ENCODE measurements at regions not wholly inside any gene's neighbourhood (a gene's known extent, or its start where the extent isn't known, plus 50 kb on each side); places are given as distances from the start of the nearest gene placed in this dataset.

- H3K36me3 Mint-ChIP-seq: peaks cover 0 to 4% (median 0%) of the 10 kb centered on the region in 5 donors
- H3K4me3 Mint-ChIP-seq: no peak overlapping the region
- ATAC-seq (no peak), DNase-seq (no peak)
- no peaks in the 10 kb centered on the region for H3K4me1 ChIP-seq (ENCODE audit: control insufficient read depth in 2 of 2, insufficient read depth in 2 of 2, low read length in 2 of 2)
- H3K27me3 Mint-ChIP-seq: peaks cover 0 to 4% (median 3%) of the 10 kb centered on the region in 5 donors
- ChIA-PET CTCF (no interaction called here), POLR2A (interaction anchor here (0.6 kb wide), 1 partner anchor 10 kb away, joined by 3 read pairs; no protein-coding TSS in a partner anchor)
- H3K9me3 ChIP-seq (ENCODE audit: control insufficient read depth in 2 of 3, low read length in 3 of 3): no peaks in the 10 kb centered on the region
- no peak overlapping the region for H3K27ac Mint-ChIP-seq
- H3K4me3 ChIP-seq (ENCODE audit: low read length): no peak overlapping the region
- H3K4me1 Mint-ChIP-seq: no peaks in the 10 kb centered on the region
- H3K27ac ChIP-seq (ENCODE audit: low read depth, low read length): no peak overlapping the region
- intact Hi-C loops (cut with micrococcal nuclease): no loop called here
- no peaks in the 10 kb centered on the region for H3K27me3 ChIP-seq (ENCODE audit: control insufficient read depth in 2 of 2, insufficient read depth in 2 of 2, low read length in 2 of 2)
- H3K36me3 ChIP-seq (ENCODE audit: control insufficient read depth in 2 of 3, insufficient read depth in 3 of 3, low read length in 3 of 3): no peaks in the 10 kb centered on the region
- H3K9me3 Mint-ChIP-seq: peaks cover 0 to 4% (median 0%) of the 10 kb centered on the region in 11 donors
Measured at GRCh38 chr13:97535614-97536013, 101.6 kb downstream of the RAP2A start.

- no peak for ATAC-seq
- ChIA-PET CTCF (no interaction called here), POLR2A (no interaction called here)
- Histone ChIP-seq H3K27ac (ENCODE audit: low read depth, low read length) (no peak overlapping the region), H3K4me3 (ENCODE audit: low read length) (no peak overlapping the region), H3K27me3 (ENCODE audit: control insufficient read depth in 2 of 2, insufficient read depth in 2 of 2, low read length in 2 of 2) (no peaks in the 10 kb centered on the region), H3K9me3 (ENCODE audit: control insufficient read depth in 2 of 3, low read length in 3 of 3) (no peaks in the 10 kb centered on the region), H3K36me3 (ENCODE audit: control insufficient read depth in 2 of 3, insufficient read depth in 3 of 3, low read length in 3 of 3) (no peaks in the 10 kb centered on the region), H3K4me1 (ENCODE audit: control insufficient read depth in 2 of 2, insufficient read depth in 2 of 2, low read length in 2 of 2) (no peaks in the 10 kb centered on the region)
- Mint-ChIP-seq H3K9me3 (no peaks in the 10 kb centered on the region), H3K4me3 (no peak overlapping the region), H3K27me3 (no peaks in the 10 kb centered on the region), H3K4me1 (no peaks in the 10 kb centered on the region), H3K36me3 (no peaks in the 10 kb centered on the region), H3K27ac (no peak overlapping the region)
- intact Hi-C loops (cut with micrococcal nuclease): no loop called here
- DNase-seq: no peak
Measured at GRCh38 chr13:97537110-97537509, 103.1 kb downstream of the RAP2A start.

DNA sequence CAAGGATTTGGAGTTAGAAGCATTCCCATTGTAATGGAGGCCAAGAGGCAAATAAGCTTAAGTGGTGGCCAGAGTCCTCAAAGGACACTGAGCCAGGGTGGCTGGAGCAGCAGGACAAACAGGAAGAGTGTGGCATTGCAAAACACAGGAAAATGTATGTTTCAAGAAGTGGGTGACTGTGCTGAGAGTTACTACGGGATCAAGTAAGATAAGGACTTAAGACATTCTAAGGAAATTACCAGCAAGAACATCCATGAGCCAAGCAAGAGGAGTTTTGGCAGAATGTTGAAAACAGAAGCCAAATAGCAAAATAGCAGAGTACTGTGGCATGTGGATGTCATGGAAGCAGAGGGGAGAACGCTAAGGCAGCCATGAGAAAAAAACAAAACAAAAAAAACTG is 104.2 kb downstream of the RAP2A start:
- Histone ChIP-seq H3K9me3 (ENCODE audit: control insufficient read depth in 2 of 3, low read length in 3 of 3) (no peaks in the 10 kb centered on the region), H3K27ac (ENCODE audit: low read depth, low read length) (no peak overlapping the region), H3K4me3 (ENCODE audit: low read length) (no peak overlapping the region), H3K36me3 (ENCODE audit: control insufficient read depth in 2 of 3, insufficient read depth in 3 of 3, low read length in 3 of 3) (no peaks in the 10 kb centered on the region), H3K4me1 (ENCODE audit: control insufficient read depth in 2 of 2, insufficient read depth in 2 of 2, low read length in 2 of 2) (no peaks in the 10 kb centered on the region), H3K27me3 (ENCODE audit: control insufficient read depth in 2 of 2, insufficient read depth in 2 of 2, low read length in 2 of 2) (no peaks in the 10 kb centered on the region)
- Mint-ChIP-seq H3K9me3 (no peaks in the 10 kb centered on the region), H3K27me3 (peaks cover 0 to 5% (median 4%) of the 10 kb centered on the region in 5 donors), H3K27ac (no peak overlapping the region), H3K4me3 (no peak overlapping the region), H3K4me1 (no peaks in the 10 kb centered on the region), H3K36me3 (no peaks in the 10 kb centered on the region)
- POLR2A ChIA-PET: no interaction called here
- CTCF ChIA-PET: no interaction called here
- DNase-seq (no peak), ATAC-seq (no peak)
- intact Hi-C loops (cut with micrococcal nuclease): no loop called here

DNA sequence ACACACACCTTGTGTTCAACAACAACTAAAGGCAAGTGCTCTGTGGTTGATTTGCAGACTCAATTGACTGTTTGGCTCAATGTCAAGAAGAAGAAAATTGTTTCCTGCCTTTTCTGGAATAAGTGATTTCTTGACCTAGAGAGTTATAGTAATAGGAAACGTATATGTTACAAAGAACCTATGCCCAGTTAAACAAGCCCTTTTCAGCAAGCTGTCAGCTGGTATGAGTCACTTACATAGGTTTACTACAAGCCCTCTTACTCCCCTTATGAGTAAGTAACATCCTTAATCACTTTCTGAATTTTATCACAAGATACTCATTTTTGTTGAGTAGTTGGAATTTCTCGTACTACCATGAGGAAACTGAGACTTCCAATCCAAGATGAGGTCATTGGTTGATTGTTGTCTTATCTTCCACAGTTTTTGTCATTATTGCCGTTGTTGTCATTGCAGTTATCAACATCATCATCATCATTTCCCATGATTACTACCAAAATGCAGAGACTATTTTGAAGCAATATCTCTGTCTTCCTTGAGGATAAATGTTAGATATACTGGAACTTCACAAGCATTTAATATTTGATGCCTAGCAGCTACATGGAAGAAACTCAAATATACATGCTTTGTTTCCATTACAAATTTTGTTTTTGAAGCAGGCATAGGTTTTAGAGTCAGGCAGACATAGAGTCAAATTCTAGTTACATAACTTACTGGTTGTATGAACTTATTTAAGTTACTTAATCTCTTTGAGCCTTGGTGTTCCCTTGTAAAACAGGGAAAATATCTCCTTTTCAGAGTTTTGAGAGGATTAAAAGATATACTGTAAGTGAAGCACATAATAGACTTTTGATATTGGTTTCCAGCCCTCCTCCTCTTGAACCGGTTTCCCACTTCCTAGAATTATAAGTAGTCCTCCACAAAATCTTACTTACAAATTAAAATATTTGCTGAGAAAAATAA is 106.0 kb downstream of the RAP2A start:
- Histone ChIP-seq H3K27me3 (ENCODE audit: control insufficient read depth in 2 of 2, insufficient read depth in 2 of 2, low read length in 2 of 2) (no peaks in the 10 kb centered on the region), H3K4me3 (ENCODE audit: low read length) (no peak overlapping the region), H3K36me3 (ENCODE audit: control insufficient read depth in 2 of 3, insufficient read depth in 3 of 3, low read length in 3 of 3) (no peaks in the 10 kb centered on the region), H3K4me1 (ENCODE audit: control insufficient read depth in 2 of 2, insufficient read depth in 2 of 2, low read length in 2 of 2) (no peaks in the 10 kb centered on the region), H3K9me3 (ENCODE audit: control insufficient read depth in 2 of 3, low read length in 3 of 3) (no peaks in the 10 kb centered on the region), H3K27ac (ENCODE audit: low read depth, low read length) (no peak overlapping the region)
- DNase-seq (no peak), ATAC-seq (no peak)
- H3K9me3 Mint-ChIP-seq: peaks cover 0 to 2% (median 0%) of the 10 kb centered on the region in 11 donors
- H3K36me3 Mint-ChIP-seq: no peaks in the 10 kb centered on the region
- H3K27ac Mint-ChIP-seq: no peak overlapping the region
- intact Hi-C loops (cut with micrococcal nuclease): no loop called here
- H3K4me3 Mint-ChIP-seq: no peak overlapping the region
- CTCF ChIA-PET: no interaction called here
- peaks cover 0 to 15% (median 11%) of the 10 kb centered on the region in 5 donors for H3K27me3 Mint-ChIP-seq
- no peaks in the 10 kb centered on the region for H3K4me1 Mint-ChIP-seq
- POLR2A ChIA-PET: no interaction called here

DNA sequence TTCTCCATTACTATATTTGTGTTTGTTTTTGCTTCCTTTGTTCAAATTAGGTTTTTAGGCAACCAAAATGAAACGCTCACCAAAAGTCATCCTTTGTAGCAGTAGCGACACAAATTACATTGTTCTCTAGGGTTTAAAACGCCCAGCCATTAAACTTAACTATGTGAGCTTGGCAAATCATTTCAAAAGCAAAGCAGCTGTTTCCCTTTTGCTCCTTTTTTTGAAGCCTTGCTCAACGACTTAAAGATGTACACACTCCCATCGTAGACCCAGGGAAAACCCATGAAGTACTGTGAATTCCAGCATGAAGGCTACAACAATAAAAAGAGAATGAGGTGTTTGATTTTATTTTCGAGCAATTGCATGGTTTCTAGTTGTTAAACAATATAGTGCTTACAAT is 106.7 kb downstream of the RAP2A start:
- H3K4me3 Mint-ChIP-seq: no peak overlapping the region
- Histone ChIP-seq H3K9me3 (ENCODE audit: control insufficient read depth in 2 of 3, low read length in 3 of 3) (no peaks in the 10 kb centered on the region), H3K36me3 (ENCODE audit: control insufficient read depth in 2 of 3, insufficient read depth in 3 of 3, low read length in 3 of 3) (no peaks in the 10 kb centered on the region), H3K27ac (ENCODE audit: low read depth, low read length) (no peak overlapping the region), H3K4me3 (ENCODE audit: low read length) (no peak overlapping the region), H3K27me3 (ENCODE audit: control insufficient read depth in 2 of 2, insufficient read depth in 2 of 2, low read length in 2 of 2) (no peaks in the 10 kb centered on the region), H3K4me1 (ENCODE audit: control insufficient read depth in 2 of 2, insufficient read depth in 2 of 2, low read length in 2 of 2) (no peaks in the 10 kb centered on the region)
- DNase-seq (no peak), ATAC-seq (no peak)
- H3K27me3 Mint-ChIP-seq: peaks cover 0 to 15% (median 11%) of the 10 kb centered on the region in 5 donors
- H3K36me3 Mint-ChIP-seq: no peaks in the 10 kb centered on the region
- H3K27ac Mint-ChIP-seq: no peak overlapping the region
- H3K9me3 Mint-ChIP-seq: peaks cover 0 to 3% (median 0%) of the 10 kb centered on the region in 11 donors
- intact Hi-C loops (cut with micrococcal nuclease): no loop called here
- POLR2A ChIA-PET: no interaction called here
- H3K4me1 Mint-ChIP-seq: peaks cover 0 to under 1% (median 0%) of the 10 kb centered on the region in 7 donors
- CTCF ChIA-PET: no interaction called here

DNA sequence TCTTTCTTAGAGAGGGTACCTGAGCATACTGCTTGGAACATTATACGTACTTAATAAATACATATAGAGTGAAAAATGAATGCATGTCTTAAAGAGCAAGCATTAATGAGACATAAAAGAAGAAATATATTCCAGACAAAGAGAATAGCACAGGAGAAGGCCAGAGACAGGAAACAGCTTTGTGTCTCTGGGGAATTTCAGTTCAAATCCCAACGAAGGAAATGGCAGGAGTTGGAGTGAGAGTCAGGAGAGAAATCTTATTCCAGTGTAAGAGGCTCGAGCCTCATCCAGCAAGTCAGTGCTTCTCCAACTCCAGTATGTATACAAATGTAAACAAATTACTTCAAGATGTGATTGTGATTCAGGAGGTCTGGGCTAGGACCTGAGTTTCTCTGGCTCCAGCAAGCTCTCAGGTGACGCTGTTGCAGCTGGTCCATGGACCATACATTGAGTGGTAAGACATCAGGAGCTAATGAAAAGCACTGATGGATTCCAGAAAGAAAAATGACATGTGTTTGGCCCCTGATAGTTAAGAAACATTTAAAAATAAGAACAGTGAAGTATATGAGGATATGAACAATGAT is 108.2 kb downstream of the RAP2A start:
- peaks cover 0 to 9% (median 0%) of the 10 kb centered on the region in 7 donors for H3K4me1 Mint-ChIP-seq
- ChIA-PET CTCF (interaction anchor here (1.4 kb wide), 1 partner anchor 67 kb away, joined by 5 read pairs; no protein-coding TSS in a partner anchor), POLR2A (no interaction called here)
- no peak for DNase-seq
- H3K36me3 Mint-ChIP-seq: no peaks in the 10 kb centered on the region
- Histone ChIP-seq H3K27me3 (ENCODE audit: control insufficient read depth in 2 of 2, insufficient read depth in 2 of 2, low read length in 2 of 2) (no peaks in the 10 kb centered on the region), H3K9me3 (ENCODE audit: control insufficient read depth in 2 of 3, low read length in 3 of 3) (no peaks in the 10 kb centered on the region), H3K4me3 (ENCODE audit: low read length) (no peak overlapping the region), H3K4me1 (ENCODE audit: control insufficient read depth in 2 of 2, insufficient read depth in 2 of 2, low read length in 2 of 2) (no peaks in the 10 kb centered on the region), H3K27ac (ENCODE audit: low read depth, low read length) (no peak overlapping the region), H3K36me3 (ENCODE audit: control insufficient read depth in 2 of 3, insufficient read depth in 3 of 3, low read length in 3 of 3) (no peaks in the 10 kb centered on the region)
- no peak for ATAC-seq
- H3K9me3 Mint-ChIP-seq: peaks cover 0 to 4% (median 0%) of the 10 kb centered on the region in 11 donors
- no peak overlapping the region for H3K27ac Mint-ChIP-seq
- peaks cover 0 to 23% (median 15%) of the 10 kb centered on the region in 5 donors for H3K27me3 Mint-ChIP-seq
- no peak overlapping the region for H3K4me3 Mint-ChIP-seq
- intact Hi-C loops (cut with micrococcal nuclease): no loop called here

Measured in naive thymus-derived CD4-positive, alpha-beta T cell (primary cell).